Peyer's patch (tissue), 4 donors: ENCODE measurements at regions not wholly inside any gene's neighbourhood (a gene's known extent, or its start where the extent isn't known, plus 50 kb on each side); places are given as distances from the start of the nearest gene placed in this dataset.

ENCODE experiments used
- CTCF ChIP-seq, 6 experiments: fragments of 450-650 bp in 4 of 6; fragments of 200-600 bp in 2 of 6; sonication (generic) in 1 of 6; IDR thresholded peaks; one replicate each; pipeline ENCODE4 v1.5.1; 2017 to 2019; ENCODE audit warnings: antibody characterized with exemption in 6 of 6, mild to moderate bottlenecking in 3 of 6, moderate library complexity in 1 of 6
- POLR2A ChIP-seq, 2 donors: fragments of 450-650 bp; IDR thresholded peaks; one replicate each; pipeline ENCODE4 v1.5.1; 2017; ENCODE audit warnings: antibody characterized with exemption in 2 of 2, mild to moderate bottlenecking in 2 of 2, moderate library complexity in 2 of 2

- TF ChIP-seq CTCF (IDR thresholded peaks at IDR 0.05), result no peak
- no peak for TF ChIP-seq POLR2A (IDR thresholded peaks at IDR 0.05)
Measured at GRCh38 chr13:33639158-33639557, 178.8 kb upstream of the RFC3 start.
